ENCODE measurements at regions not wholly inside any gene's neighbourhood (a gene's known extent, or its start where the extent isn't known, plus 50 kb on each side); places are given as distances from the start of the nearest gene placed in this dataset.
"Not testable (repeated sequence)": the region's sequence is repeated elsewhere in the genome, so short reads cannot be mapped to it uniquely, and the experiment has no call there.

GRCh38 chr12:25615119-25615518, 62.0 kb upstream of the LMNTD1 start:
- TF ChIP-seq POLR2A (IDR thresholded peaks at IDR 0.05) (no peak), EP300 (IDR thresholded peaks at IDR 0.05) (no peak), CTCF (IDR thresholded peaks at IDR 0.05) (no peak)
- Histone ChIP-seq H3K27ac (no peak overlapping the region), H3K27me3 (no peaks in the 10 kb centered on the region), H3K4me3 (no peak overlapping the region), H3K36me3 (no peaks in the 10 kb centered on the region), H3K9me3 (no peaks in the 10 kb centered on the region), H3K4me1 (ENCODE audit: insufficient read depth) (no peaks in the 10 kb centered on the region)
- 49 to 80% (median 77%) methylated on average over 3 of the region's 3 CpGs for WGBS, 3 donors
- DNase-seq, result no peak
- intact Hi-C loops (cut with DNase I), result no loop called here

GRCh38 chr12:25616286-25616685, 63.2 kb upstream of the LMNTD1 start:
- Histone ChIP-seq H3K9me3 (no peaks in the 10 kb centered on the region), H3K27ac (no peak overlapping the region), H3K36me3 (no peaks in the 10 kb centered on the region), H3K27me3 (no peaks in the 10 kb centered on the region), H3K4me3 (no peak overlapping the region), H3K4me1 (ENCODE audit: insufficient read depth) (no peaks in the 10 kb centered on the region)
- DNase-seq, result no peak
- intact Hi-C loops (cut with DNase I), result no loop called here
- 90 to 98% (median 91%) methylated on average over 1 of the region's 1 CpG for WGBS, 3 donors
- TF ChIP-seq POLR2A (IDR thresholded peaks at IDR 0.05), result no peak
- TF ChIP-seq EP300 (IDR thresholded peaks at IDR 0.05), result no peak
- TF ChIP-seq CTCF (IDR thresholded peaks at IDR 0.05), result no peak

- H3K4me3 ChIP-seq, result no peak overlapping the region
- H3K36me3 ChIP-seq, result no peaks in the 10 kb centered on the region
- intact Hi-C loops (cut with DNase I), result no loop called here
- no peak for TF ChIP-seq POLR2A (IDR thresholded peaks at IDR 0.05)
- WGBS, 3 donors, result 87 to 96% (median 92%) methylated on average over 1 of the region's 1 CpG
- no peak for DNase-seq
- H3K27ac ChIP-seq, result no peak overlapping the region
- no peaks in the 10 kb centered on the region for H3K9me3 ChIP-seq
- H3K27me3 ChIP-seq, result no peaks in the 10 kb centered on the region
- H3K4me1 ChIP-seq (ENCODE audit: insufficient read depth), result no peaks in the 10 kb centered on the region
Measured at GRCh38 chr12:25617991-25618390, 64.9 kb upstream of the LMNTD1 start.

GRCh38 chr12:25623816-25624215, 70.7 kb upstream of the LMNTD1 start:
- H3K4me3 ChIP-seq, result no peak overlapping the region
- no peaks in the 10 kb centered on the region for H3K27me3 ChIP-seq
- no peaks in the 10 kb centered on the region for H3K36me3 ChIP-seq
- no peaks in the 10 kb centered on the region for H3K4me1 ChIP-seq (ENCODE audit: insufficient read depth)
- H3K27ac ChIP-seq, result no peak overlapping the region
- 95 to 100% (median 98%) methylated on average over 1 of the region's 1 CpG for WGBS, 3 donors
- no peak for DNase-seq
- no peaks in the 10 kb centered on the region for H3K9me3 ChIP-seq
- TF ChIP-seq POLR2A (IDR thresholded peaks at IDR 0.05), result no peak
- no peak for TF ChIP-seq CTCF (IDR thresholded peaks at IDR 0.05)
- TF ChIP-seq EP300 (IDR thresholded peaks at IDR 0.05), result no peak
- intact Hi-C loops (cut with DNase I), result no loop called here

GRCh38 chr12:25625146-25625545, 72.1 kb upstream of the LMNTD1 start:
- Histone ChIP-seq H3K27ac (no peak overlapping the region), H3K4me1 (ENCODE audit: insufficient read depth) (no peaks in the 10 kb centered on the region), H3K4me3 (no peak overlapping the region), H3K36me3 (no peaks in the 10 kb centered on the region), H3K27me3 (no peaks in the 10 kb centered on the region), H3K9me3 (no peaks in the 10 kb centered on the region)
- intact Hi-C loops (cut with DNase I), result no loop called here
- no peak for TF ChIP-seq POLR2A (IDR thresholded peaks at IDR 0.05)
- WGBS, 3 donors, result 72 to 83% (median 81%) methylated on average over 2 of the region's 2 CpGs
- no peak for DNase-seq

- intact Hi-C loops (cut with DNase I), result no loop called here
- H3K36me3 ChIP-seq, result no peaks in the 10 kb centered on the region
- WGBS, 3 donors, result 85 to 93% (median 87%) methylated on average over 3 of the region's 3 CpGs
- TF ChIP-seq EP300 (IDR thresholded peaks at IDR 0.05) (no peak), CTCF (IDR thresholded peaks at IDR 0.05) (no peak), POLR2A (IDR thresholded peaks at IDR 0.05) (no peak)
- H3K4me1 ChIP-seq (ENCODE audit: insufficient read depth), result no peaks in the 10 kb centered on the region
- no peak overlapping the region for H3K27ac ChIP-seq
- DNase-seq, result no peak
- H3K9me3 ChIP-seq, result no peaks in the 10 kb centered on the region
- H3K27me3 ChIP-seq, result no peaks in the 10 kb centered on the region
- no peak overlapping the region for H3K4me3 ChIP-seq
Measured at GRCh38 chr12:25629341-25629740, 76.3 kb upstream of the LMNTD1 start.

GRCh38 chr12:25630735-25631515, 77.8 kb upstream of the LMNTD1 start:
- H3K4me3 ChIP-seq; H3K27me3 ChIP-seq; intact Hi-C loops (cut with DNase I); H3K4me1 ChIP-seq (ENCODE audit: insufficient read depth); DNase-seq; H3K36me3 ChIP-seq; H3K9me3 ChIP-seq; H3K27ac ChIP-seq: not testable (repeated sequence)
- 28 to 57% (median 48%) methylated on average over 11 of the region's 11 CpGs for WGBS, 3 donors

- H3K9me3 ChIP-seq; H3K36me3 ChIP-seq; H3K27ac ChIP-seq; DNase-seq; intact Hi-C loops (cut with DNase I); H3K27me3 ChIP-seq; H3K4me1 ChIP-seq (ENCODE audit: insufficient read depth); H3K4me3 ChIP-seq: not testable (repeated sequence)
- WGBS, 3 donors, result 93 to 98% (median 95%) methylated on average over 1 of the region's 1 CpG
Measured at GRCh38 chr12:25633149-25633548, 80.1 kb upstream of the LMNTD1 start.
